PC-3 (cell line): ENCODE measurements at regions not wholly inside any gene's neighbourhood (a gene's known extent, or its start where the extent isn't known, plus 50 kb on each side); places are given as distances from the start of the nearest gene placed in this dataset.
"Not testable (repeated sequence)": the region's sequence is repeated elsewhere in the genome, so short reads cannot be mapped to it uniquely, and the experiment has no call there.

Experiments used
- EZH2 ChIP-seq: fragments of 300-600 bp; sonication (generic); IDR thresholded peaks from one replicate; pipeline ENCODE4 v1.6.1; 2017; ENCODE audit warnings: antibody characterized with exemption, mild to moderate bottlenecking, low read length; ENCODE audit not compliant: unreplicated experiment
- TF ChIP-seq, protein P1 (sequence below): fragments of 300-600 bp; sonication (generic); conservative IDR thresholded peaks from 2 replicates; pipeline ENCODE4 v1.5.1; 2017; ENCODE audit warnings: antibody characterized with exemption, low read depth, mild to moderate bottlenecking, low read length

DNA sequence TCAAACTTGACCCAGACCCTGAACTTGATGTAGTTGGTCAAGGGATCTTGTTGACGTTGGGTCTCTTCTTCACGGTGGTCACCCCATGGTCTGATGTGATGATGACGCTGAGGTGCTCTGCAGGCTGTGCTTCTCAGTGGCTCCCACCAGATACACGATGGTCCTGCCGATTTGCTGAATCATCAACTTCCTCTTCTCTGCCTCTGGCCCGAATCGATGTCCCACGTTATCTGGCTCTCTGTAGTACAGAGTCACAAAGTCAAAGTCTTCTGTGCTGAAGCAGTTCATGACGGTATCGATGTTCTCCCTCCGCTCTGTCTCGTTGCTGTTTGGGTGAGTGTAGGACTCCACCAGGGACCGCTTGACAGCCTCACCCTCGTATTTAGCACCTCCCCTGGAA is 58.5 kb upstream of the ZNF195 start:
- TF ChIP-seq, protein P1, sequence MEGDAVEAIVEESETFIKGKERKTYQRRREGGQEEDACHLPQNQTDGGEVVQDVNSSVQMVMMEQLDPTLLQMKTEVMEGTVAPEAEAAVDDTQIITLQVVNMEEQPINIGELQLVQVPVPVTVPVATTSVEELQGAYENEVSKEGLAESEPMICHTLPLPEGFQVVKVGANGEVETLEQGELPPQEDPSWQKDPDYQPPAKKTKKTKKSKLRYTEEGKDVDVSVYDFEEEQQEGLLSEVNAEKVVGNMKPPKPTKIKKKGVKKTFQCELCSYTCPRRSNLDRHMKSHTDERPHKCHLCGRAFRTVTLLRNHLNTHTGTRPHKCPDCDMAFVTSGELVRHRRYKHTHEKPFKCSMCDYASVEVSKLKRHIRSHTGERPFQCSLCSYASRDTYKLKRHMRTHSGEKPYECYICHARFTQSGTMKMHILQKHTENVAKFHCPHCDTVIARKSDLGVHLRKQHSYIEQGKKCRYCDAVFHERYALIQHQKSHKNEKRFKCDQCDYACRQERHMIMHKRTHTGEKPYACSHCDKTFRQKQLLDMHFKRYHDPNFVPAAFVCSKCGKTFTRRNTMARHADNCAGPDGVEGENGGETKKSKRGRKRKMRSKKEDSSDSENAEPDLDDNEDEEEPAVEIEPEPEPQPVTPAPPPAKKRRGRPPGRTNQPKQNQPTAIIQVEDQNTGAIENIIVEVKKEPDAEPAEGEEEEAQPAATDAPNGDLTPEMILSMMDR = not testable (repeated sequence)
- TF ChIP-seq EZH2 = not testable (repeated sequence)
